Kidney epithelial cell (primary cell): ENCODE measurements at regions not wholly inside any gene's neighbourhood (a gene's known extent, or its start where the extent isn't known, plus 50 kb on each side); places are given as distances from the start of the nearest gene placed in this dataset.

Experiments
- DNase-seq: peaks from one replicate; pipeline ENCODE4 v3.0.0-alpha.2; 2010; ENCODE audit warnings: low read depth
- H3K27me3 ChIP-seq: 2 replicates; pipeline ENCODE4 v1.6.0; 2011; ENCODE audit warnings: low read length; ENCODE audit not compliant: control insufficient read depth, insufficient read depth
- H3K36me3 ChIP-seq: 2 replicates; pipeline ENCODE4 v1.5.1; 2011; ENCODE audit warnings: low read length; ENCODE audit not compliant: control insufficient read depth, insufficient read depth
- H3K4me3 ChIP-seq: 2 replicates; pipeline ENCODE4 v1.5.1; 2011; ENCODE audit warnings: low read depth, mild to moderate bottlenecking, control low read depth, low read length
- TF ChIP-seq, protein P1 (sequence below): IDR thresholded peaks from 2 replicates; pipeline ENCODE4 v1.5.1; 2011; ENCODE audit warnings: mild to moderate bottlenecking, moderate library complexity, low read length, control low read depth, inconsistent platforms; ENCODE audit not compliant: insufficient read depth, poor library complexity, severe bottlenecking

DNA sequence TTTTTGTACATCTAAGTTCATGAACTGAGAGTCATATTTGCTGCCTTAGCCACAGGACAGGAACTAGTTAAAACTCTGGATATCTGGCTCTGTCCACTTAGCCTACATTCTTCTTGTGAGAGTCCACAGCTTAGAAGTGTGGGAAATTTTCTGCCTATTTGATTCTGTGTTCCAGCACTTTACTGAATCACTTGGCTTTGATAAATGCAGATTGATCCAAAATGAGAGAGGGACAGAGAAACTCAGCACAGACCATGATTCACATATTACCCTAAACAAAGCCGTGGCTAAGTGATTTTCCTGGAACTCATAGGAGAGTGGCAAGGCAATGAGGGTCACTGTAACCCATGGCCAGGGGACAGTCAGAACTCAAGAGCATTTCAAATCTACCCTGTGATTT lies 87.5 kb upstream of the CADPS start:
- H3K4me3 ChIP-seq = no peak overlapping the region
- no peak for DNase-seq
- TF ChIP-seq, protein P1, sequence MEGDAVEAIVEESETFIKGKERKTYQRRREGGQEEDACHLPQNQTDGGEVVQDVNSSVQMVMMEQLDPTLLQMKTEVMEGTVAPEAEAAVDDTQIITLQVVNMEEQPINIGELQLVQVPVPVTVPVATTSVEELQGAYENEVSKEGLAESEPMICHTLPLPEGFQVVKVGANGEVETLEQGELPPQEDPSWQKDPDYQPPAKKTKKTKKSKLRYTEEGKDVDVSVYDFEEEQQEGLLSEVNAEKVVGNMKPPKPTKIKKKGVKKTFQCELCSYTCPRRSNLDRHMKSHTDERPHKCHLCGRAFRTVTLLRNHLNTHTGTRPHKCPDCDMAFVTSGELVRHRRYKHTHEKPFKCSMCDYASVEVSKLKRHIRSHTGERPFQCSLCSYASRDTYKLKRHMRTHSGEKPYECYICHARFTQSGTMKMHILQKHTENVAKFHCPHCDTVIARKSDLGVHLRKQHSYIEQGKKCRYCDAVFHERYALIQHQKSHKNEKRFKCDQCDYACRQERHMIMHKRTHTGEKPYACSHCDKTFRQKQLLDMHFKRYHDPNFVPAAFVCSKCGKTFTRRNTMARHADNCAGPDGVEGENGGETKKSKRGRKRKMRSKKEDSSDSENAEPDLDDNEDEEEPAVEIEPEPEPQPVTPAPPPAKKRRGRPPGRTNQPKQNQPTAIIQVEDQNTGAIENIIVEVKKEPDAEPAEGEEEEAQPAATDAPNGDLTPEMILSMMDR = no peak
- H3K36me3 ChIP-seq = no peaks in the 10 kb centered on the region
- H3K27me3 ChIP-seq = no peaks in the 10 kb centered on the region

DNA sequence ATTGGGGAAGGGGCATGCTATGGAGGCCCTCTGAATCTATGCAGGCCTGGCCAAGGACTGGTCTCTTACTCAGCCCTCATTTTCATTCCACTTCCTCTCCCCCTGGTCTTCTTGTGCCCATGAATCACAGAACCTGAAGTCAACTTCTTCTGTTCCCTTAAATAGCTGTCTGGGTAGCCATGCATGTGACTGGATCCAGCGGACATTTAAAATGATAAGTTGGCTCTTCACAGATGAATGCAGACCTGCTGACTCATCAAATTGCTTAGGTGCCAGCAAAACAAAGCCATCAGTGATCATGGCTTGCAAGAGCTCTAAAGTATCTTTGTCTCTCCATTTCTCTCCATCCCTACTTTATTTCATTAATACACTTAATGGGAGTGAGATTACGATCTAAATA lies 90.1 kb upstream of the CADPS start:
- TF ChIP-seq, protein P1 = no peak
- Histone ChIP-seq H3K4me3 (no peak overlapping the region), H3K36me3 (no peaks in the 10 kb centered on the region), H3K27me3 (no peaks in the 10 kb centered on the region)
- peak; percentile 59 for DNase-seq

DNA sequence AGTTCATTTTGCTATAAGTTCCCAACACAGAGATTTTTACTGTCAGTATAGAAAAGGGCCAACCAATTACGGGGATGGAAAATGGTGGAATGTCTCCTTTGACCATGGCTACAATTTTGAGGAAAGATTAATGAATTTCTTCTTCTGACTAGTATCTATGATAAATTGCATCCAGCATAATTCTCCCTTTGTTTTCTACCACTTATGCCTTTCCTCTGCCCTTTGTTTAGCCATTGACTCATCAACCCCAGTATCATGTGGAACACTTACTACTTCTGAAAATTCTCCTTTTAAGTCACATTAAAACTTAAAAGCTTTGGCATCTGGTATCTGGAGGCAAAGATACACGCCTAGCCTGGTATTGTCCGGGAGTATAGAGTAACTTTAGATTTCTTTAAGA lies 92.9 kb upstream of the CADPS start:
- TF ChIP-seq, protein P1 = no peak
- no peak for DNase-seq
- H3K4me3 ChIP-seq = no peak overlapping the region
- H3K27me3 ChIP-seq = no peaks in the 10 kb centered on the region
- H3K36me3 ChIP-seq = no peaks in the 10 kb centered on the region

DNA sequence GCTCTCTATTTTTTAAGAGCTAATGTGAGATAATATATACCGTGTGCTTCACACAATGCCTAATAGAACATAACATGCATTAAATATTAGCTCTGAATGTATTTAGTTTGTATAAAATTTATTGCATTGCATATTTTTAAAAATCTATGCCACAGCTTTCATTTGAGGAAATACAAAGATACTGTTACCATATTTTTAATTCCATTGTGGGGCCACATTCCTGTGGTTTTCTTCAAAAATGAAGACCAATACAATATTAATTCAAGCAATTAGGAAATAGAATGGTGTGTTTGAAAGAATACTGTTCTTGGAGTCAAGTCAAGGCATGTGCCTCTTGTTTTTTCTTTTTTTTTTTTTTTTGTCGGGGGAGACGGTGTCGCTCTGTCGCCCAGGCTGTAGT lies 95.4 kb upstream of the CADPS start:
- H3K27me3 ChIP-seq = no peaks in the 10 kb centered on the region
- H3K4me3 ChIP-seq = no peak overlapping the region
- no peaks in the 10 kb centered on the region for H3K36me3 ChIP-seq
- no peak for DNase-seq
- TF ChIP-seq, protein P1 = no peak

DNA sequence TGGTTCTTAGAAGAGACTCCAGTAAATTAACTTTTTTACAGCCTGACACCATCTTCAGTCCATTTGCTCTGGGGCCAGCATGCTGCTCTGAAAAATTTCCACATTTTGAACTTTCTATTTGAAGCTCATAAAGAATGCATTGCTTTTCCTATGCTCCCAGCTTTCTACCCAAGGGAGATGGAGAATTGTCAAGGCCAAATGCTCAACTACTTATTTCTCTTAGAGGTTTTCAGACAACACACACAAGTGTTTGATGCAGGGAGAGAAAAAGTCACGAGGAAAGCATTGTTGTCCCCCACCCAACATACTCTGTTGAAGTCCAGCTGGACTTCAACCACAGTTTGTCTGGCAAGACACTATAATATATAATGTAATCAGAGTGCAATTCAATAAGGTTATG lies 100.3 kb upstream of the CADPS start:
- TF ChIP-seq, protein P1 = no peak
- H3K4me3 ChIP-seq = no peak overlapping the region
- H3K36me3 ChIP-seq = no peaks in the 10 kb centered on the region
- no peaks in the 10 kb centered on the region for H3K27me3 ChIP-seq
- DNase-seq = no peak

DNA sequence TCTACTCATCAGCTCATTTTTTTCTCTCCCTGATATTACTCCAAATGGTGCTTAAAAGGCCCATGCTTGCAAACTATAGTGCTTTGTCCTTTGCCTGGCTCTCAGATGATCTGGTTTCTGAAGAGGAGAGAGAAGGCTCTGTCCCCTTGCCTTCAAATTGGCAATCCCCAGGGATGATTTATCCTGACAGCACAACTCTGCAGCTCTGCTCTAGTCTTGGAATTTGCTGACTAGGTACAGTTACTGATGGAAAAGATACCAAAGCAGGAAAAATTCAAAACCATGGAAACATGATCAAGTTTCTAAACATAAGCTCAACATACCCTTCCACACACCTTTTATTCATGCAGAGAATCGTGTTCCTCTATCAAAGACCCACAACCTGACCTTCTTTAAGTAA lies 106.7 kb upstream of the CADPS start:
- H3K27me3 ChIP-seq = no peaks in the 10 kb centered on the region
- no peak for DNase-seq
- H3K4me3 ChIP-seq = no peak overlapping the region
- TF ChIP-seq, protein P1 = no peak
- H3K36me3 ChIP-seq = no peaks in the 10 kb centered on the region
